ENCODE measurements at regions not wholly inside any gene's neighbourhood (a gene's known extent, or its start where the extent isn't known, plus 50 kb on each side); places are given as distances from the start of the nearest gene placed in this dataset.

DNA sequence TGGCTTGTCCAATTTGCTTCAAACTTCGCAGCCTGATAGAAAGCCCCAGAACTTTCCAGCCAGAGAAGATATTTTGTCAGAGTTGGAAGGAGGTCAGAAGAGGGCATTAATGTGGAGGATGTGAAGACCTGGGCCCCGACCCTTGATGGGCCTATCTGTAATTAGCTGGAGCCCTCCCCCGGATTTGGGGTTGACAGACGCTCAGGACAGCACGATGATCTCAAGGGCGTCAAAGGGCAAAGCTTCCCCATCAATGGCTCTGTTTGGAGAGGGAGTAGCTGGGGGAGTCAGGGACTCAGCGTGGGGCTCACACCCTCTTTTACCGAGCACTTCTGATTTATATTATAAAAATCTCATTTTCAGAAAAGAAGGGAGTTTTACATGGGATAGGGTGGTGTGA, 59.0 kb upstream of the PPP2R3B start:
- TF ChIP-seq POLR2A (IDR thresholded peaks at IDR 0.05; ENCODE audit: low read length): no peak
- no peak for TF ChIP-seq GATA1 (IDR thresholded peaks at IDR 0.05; ENCODE audit: low read depth, low read length)

All from erythroblast (primary cell).